Heart left ventricle (tissue), 16 donors: ENCODE measurements at regions not wholly inside any gene's neighbourhood (a gene's known extent, or its start where the extent isn't known, plus 50 kb on each side); places are given as distances from the start of the nearest gene placed in this dataset.

Experiments used
- ATAC-seq, 4 donors: fragments of 200-7000 bp; cut with Tn5 transposase; one replicate each; pipeline ENCODE4 v1.9.1; 2020 to 2022; ENCODE audit warnings: moderate library complexity in 4 of 4, mild to moderate bottlenecking in 3 of 4, moderate number of reproducible peaks in 1 of 4
- DNase-seq, 5 donors: peaks; one replicate each; pipeline ENCODE4 v3.0.0-alpha.2; 2020
- H3K27ac ChIP-seq, 12 donors: fragments of 200-600 bp; sonication (generic) in 4 of 12; one replicate each; pipeline versions ENCODE4 v1.5.0 to v1.8.0; 2016 to 2022; ENCODE audit warnings: mild to moderate bottlenecking in 2 of 12
- H3K27me3 ChIP-seq, 9 donors: fragments of 200-600 bp; sonication (generic) in 2 of 9; one replicate each; pipeline versions ENCODE4 v1.5.1 to v1.8.0; 2016 to 2022; ENCODE audit warnings: mild to moderate bottlenecking in 3 of 9
- H3K36me3 ChIP-seq, 9 donors: fragments of 200-600 bp; sonication (generic) in 2 of 9; one replicate each; pipeline versions ENCODE4 v1.5.0 to v1.8.0; 2018 to 2022; ENCODE audit warnings: mild to moderate bottlenecking in 2 of 9
- H3K4me1 ChIP-seq, 12 donors: fragments of 200-600 bp; sonication (generic) in 4 of 12; one replicate each; pipeline versions ENCODE4 v1.5.0 to v1.8.0; 2016 to 2022; ENCODE audit warnings: mild to moderate bottlenecking in 3 of 12
- H3K4me3 ChIP-seq, 12 donors: fragments of 200-600 bp; sonication (generic) in 4 of 12; one replicate each; pipeline versions ENCODE4 v1.5.0 to v1.8.0; 2017 to 2022; ENCODE audit warnings: mild to moderate bottlenecking in 9 of 12, moderate library complexity in 4 of 12
- H3K9me3 ChIP-seq, 12 donors: fragments of 200-600 bp; sonication (generic) in 4 of 12; one replicate each; pipeline versions ENCODE4 v1.5.0 to v1.8.0; 2016 to 2022; ENCODE audit warnings: mild to moderate bottlenecking in 1 of 12
- CTCF ChIP-seq, 12 donors: fragments of 200-600 bp; sonication (generic) in 4 of 12; IDR thresholded peaks; one replicate each; pipeline versions ENCODE4 v1.5.0 to v1.8.0; 2018 to 2022; ENCODE audit warnings: antibody characterized with exemption in 12 of 12, mild to moderate bottlenecking in 5 of 12
- POLR2A ChIP-seq, 2 donors: fragments of 450-650 bp; IDR thresholded peaks; one replicate each; pipeline ENCODE4 v1.6.1; 2017; ENCODE audit warnings: antibody characterized with exemption in 2 of 2, mild to moderate bottlenecking in 2 of 2, moderate library complexity in 2 of 2
- WGBS, 4 donors: extraction: QIAGEN DNeasy Blood & Tissue Kit in 2 of 4; methylation state at CpG; one replicate each; pipeline versions ENCODE4 v1.1.5 to v1.1.7; 2013 to 2018; 5-methylcytosine and 5-hydroxymethylcytosine counted together
- intact Hi-C, 10 donors: fragments of 100-400 bp; cut with DNase I; formaldehyde crosslinking; loops; one replicate each; pipeline versions ENCODE4 v1.11.1 to v1.14.2; 2022
- donor health status: ischemic (EF 13 %, LVEDD 7.1; RV severe dilation, severe dysfunction).
- donor health status: healthy with polysubstance abuse.
- donor health status: DM: no; HTN: yes; CAD: no.
- donor health status: DM: no; HTN: no; CAD: no.
- donor health status: ischemic (EF 25% LVEDD 6.9; RV normal size, moderate dysfunction).
- donor health status: ischemic (EF 25% LVEDD 5.7; RV mildly dilated, moderate dysfunction).
- donor health status: healthy.
- donor health status: DM: yes; HTN: yes; CAD: no.
- donor health status: ischemic (EF 35%, LVEDD 5.7; RV mildly dilated, moderate dysfunction).
- donor health status: nonischemic (EF 11% LVEDD 7.7; RV severe dilation, severe dysfunction).
- donor health status: DM: yes; HTN: yes; CAD: no.
- donor health status: PGD.
- donor health status: ischemic (EF 29% LVEDD 5.4; RV normal size, mild dysfunction).
- donor health status: nonischemic (EF 23%, LVEDD 6.1; RV moderate dilation, normal function).

DNA sequence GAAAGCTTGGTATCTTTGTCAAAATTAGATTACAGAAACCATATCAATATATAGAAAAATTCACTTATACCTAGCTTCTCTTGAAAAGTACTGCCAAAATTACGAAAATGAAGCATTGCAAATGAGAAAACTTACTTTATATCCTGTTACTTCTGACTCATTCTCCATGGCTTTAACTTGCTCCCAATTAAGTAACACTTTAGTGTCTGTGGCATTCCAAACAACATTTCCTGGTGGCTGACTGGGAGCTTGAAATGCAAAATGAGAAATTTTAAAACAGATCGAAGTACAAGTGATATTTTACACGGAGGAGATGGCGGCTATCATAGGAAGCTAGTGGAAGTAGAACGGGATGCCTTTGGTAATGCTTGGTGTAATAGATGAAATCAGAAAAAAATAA lies 347.3 kb downstream of the CNTN3 start:
- no peak for ATAC-seq
- intact Hi-C loops, result loop anchor here in 8 of 10 donors (5.0 to 10.0 kb wide), 5 partner anchors 358 to 908 kb away; no protein-coding TSS in a partner anchor
- no peak for DNase-seq
- H3K36me3 ChIP-seq, result no peaks in the 10 kb centered on the region
- no peaks in the 10 kb centered on the region for H3K9me3 ChIP-seq
- H3K27me3 ChIP-seq, result peaks cover 0 to 6% (median 0%) of the 10 kb centered on the region in 9 donors
- TF ChIP-seq POLR2A (IDR thresholded peaks at IDR 0.05) (no peak), CTCF (IDR thresholded peaks at IDR 0.05) (no peak)
- H3K27ac ChIP-seq, result no peak overlapping the region
- no peak overlapping the region for H3K4me3 ChIP-seq
- 60 to 65% (median 62%) methylated on average over 5 of the region's 5 CpGs for WGBS, 4 donors
- H3K4me1 ChIP-seq, result no peaks in the 10 kb centered on the region

DNA sequence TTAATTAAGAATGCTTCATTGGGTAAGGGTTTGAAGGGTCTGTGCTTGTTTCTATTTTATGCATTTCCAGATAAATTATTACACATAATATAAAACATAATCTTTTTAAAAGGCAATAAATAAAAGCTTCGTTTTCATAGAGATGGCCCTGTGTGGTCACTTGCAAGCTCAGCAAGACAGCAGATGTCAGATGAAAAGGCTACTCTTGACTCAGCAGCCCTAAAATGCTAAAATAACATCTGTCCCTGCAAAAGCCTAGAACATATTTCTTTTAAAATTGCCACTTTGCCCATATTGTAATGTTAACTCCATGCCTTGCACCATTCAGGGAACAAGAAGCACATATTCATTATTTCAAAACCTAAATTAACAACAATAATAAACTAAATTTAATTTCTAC lies 349.4 kb downstream of the CNTN3 start:
- intact Hi-C loops, result loop anchor here in 8 of 10 donors (5.0 to 10.0 kb wide), 5 partner anchors 360 to 910 kb away; no protein-coding TSS in a partner anchor
- no peak for TF ChIP-seq POLR2A (IDR thresholded peaks at IDR 0.05)

DNA sequence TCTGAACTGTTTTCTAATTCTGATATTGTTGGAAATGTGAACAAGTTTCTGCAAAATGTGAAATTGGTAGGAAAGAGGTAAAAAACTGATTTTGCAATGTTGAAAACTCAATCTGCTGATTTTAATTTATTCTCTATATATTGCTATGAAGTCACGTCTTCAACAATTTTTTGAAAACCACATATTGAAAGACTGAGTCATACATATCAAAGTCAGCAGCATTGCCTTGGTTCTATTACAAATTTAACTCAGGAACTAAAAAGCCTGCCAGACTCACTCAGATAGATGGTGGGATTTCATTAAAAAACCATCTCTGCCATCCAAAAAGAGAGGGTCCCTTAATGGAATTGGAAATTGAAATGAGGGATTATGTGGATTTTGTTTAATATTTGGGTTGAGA lies 351.4 kb downstream of the CNTN3 start:
- Histone ChIP-seq H3K27me3 (peaks cover 0 to 6% (median 0%) of the 10 kb centered on the region in 9 donors), H3K36me3 (no peaks in the 10 kb centered on the region), H3K4me1 (no peaks in the 10 kb centered on the region), H3K9me3 (no peaks in the 10 kb centered on the region), H3K4me3 (no peak overlapping the region), H3K27ac (no peak overlapping the region)
- 63 to 84% (median 68%) methylated on average over 1 of the region's 1 CpG for WGBS, 4 donors
- no peak for TF ChIP-seq POLR2A (IDR thresholded peaks at IDR 0.05)
- no peak for DNase-seq
- ATAC-seq, result no peak
- intact Hi-C loops, result loop anchor here in 4 of 10 donors (10.0 kb wide), 4 partner anchors 362 to 912 kb away; no protein-coding TSS in a partner anchor

More for the DNA sequence above, 349.4 kb downstream of the CNTN3 start:
- H3K27ac ChIP-seq, result no peak overlapping the region
- no peak overlapping the region for H3K4me3 ChIP-seq
- WGBS, 4 donors, result 43 to 76% (median 46%) methylated on average over 1 of the region's 1 CpG
- no peaks in the 10 kb centered on the region for H3K4me1 ChIP-seq
- H3K27me3 ChIP-seq, result peaks cover 0 to 6% (median 0%) of the 10 kb centered on the region in 9 donors
- DNase-seq (no peak), ATAC-seq (no peak)
- H3K36me3 ChIP-seq, result no peaks in the 10 kb centered on the region
- no peaks in the 10 kb centered on the region for H3K9me3 ChIP-seq

DNA sequence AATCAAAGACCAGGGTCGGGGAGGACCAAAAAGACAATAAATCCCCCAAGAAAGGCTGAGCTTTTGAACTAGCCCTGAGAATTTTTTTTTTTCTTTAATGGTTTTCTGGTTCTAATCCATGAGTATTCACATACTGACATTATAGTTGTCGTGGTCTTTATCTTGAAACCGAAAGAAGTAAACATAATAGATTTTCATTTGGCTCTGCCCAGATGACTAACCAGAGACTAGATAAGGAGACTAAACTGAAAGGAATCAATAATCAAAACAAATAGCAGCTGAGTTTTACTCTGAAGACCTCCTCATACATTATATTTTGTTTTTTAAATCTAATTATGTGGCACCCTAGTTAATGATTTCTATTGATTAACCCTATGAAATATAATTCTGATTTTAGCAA lies 381.4 kb downstream of the CNTN3 start:
- intact Hi-C loops, result no loop called here
- Histone ChIP-seq H3K4me1 (no peaks in the 10 kb centered on the region), H3K9me3 (peaks cover 0 to 3% (median 0%) of the 10 kb centered on the region in 12 donors), H3K4me3 (no peak overlapping the region), H3K27ac (no peak overlapping the region), H3K27me3 (no peaks in the 10 kb centered on the region), H3K36me3 (no peaks in the 10 kb centered on the region)
- TF ChIP-seq CTCF (IDR thresholded peaks at IDR 0.05) (no peak), POLR2A (IDR thresholded peaks at IDR 0.05) (no peak)
- no peak for DNase-seq
- ATAC-seq, result no peak
- 62 to 70% (median 68%) methylated on average over 3 of the region's 3 CpGs for WGBS, 4 donors

DNA sequence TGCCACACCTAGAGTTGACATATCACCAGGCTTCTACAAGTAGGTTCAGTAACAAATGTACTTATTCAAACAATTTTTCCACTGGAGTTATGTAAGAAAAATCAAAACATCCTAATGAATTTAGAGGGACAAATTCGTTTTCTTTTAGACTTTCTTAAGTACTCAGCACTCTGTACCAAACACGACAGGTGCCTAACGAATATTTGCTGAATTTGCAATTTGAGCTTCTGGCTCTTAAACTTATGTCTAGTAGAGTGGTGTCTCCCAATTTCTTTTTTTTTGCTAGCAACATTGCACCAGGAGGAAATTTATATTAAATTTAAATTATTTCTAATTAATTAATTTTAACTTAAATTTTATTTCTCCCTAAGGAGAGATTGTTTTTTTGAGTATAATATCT lies 397.0 kb downstream of the CNTN3 start:
- Histone ChIP-seq H3K36me3 (no peaks in the 10 kb centered on the region), H3K4me3 (no peak overlapping the region), H3K27ac (no peak overlapping the region), H3K4me1 (no peaks in the 10 kb centered on the region), H3K27me3 (no peaks in the 10 kb centered on the region), H3K9me3 (no peaks in the 10 kb centered on the region)
- TF ChIP-seq POLR2A (IDR thresholded peaks at IDR 0.05), result no peak
- no peak for TF ChIP-seq CTCF (IDR thresholded peaks at IDR 0.05)
- WGBS, 4 donors, result 60 to 69% (median 61%) methylated on average over 3 of the region's 3 CpGs
- intact Hi-C loops, result no loop called here
- DNase-seq, result no peak
- ATAC-seq, result no peak
